HepG2 (cell line): ENCODE measurements at regions not wholly inside any gene's neighbourhood (a gene's known extent, or its start where the extent isn't known, plus 50 kb on each side); places are given as distances from the start of the nearest gene placed in this dataset.

Experiments
- ATAC-seq: fragments of 200-7000 bp; cut with Tn5 transposase; 3 replicates; pipeline ENCODE4 v1.9.1; 2020; ENCODE audit warnings: mild to moderate bottlenecking, moderate library complexity
- BruUV-seq: library from RNA; stranded (reverse); fragments of 400-500 nt; replicated peaks from 2 replicates; lab custom pipeline; 2021; lab: Mats Ljungman, UMichigan
- CTCF ChIA-PET: fragments of 300-600 bp; formaldehyde crosslinking; extraction: SDS; loops from one replicate; lab custom pipeline; 2021; ENCODE audit warnings: low total read pairs, inconsistent platforms, low intra/inter-chr PET ratio; lab: Yijun Ruan, JAX
- POLR2A ChIA-PET: fragments of 350-600 bp; sonication (Branson Sonifier 250); formaldehyde crosslinking; loops from one replicate; lab custom pipeline; 2020; ENCODE audit warnings: antibody characterized with exemption, inconsistent platforms; lab: Yijun Ruan, JAX
- DNase-seq: peaks from one replicate; pipeline ENCODE4 v3.0.0-alpha.2; 2015; ENCODE audit warnings: low spot score
- FAIRE-seq: peaks from 3 replicates; lab custom pipeline; 2011; peaks lifted over from hg19 to GRCh38; lab: Jason Lieb, UNC
- H2AFZ ChIP-seq: one replicate; pipeline ENCODE4 v1.6.1; 2011; ENCODE audit warnings: low read length, inconsistent platforms
- H3K27ac ChIP-seq: fragments of 300-600 bp; 3 replicates; pipeline ENCODE4 v1.8.0; 2011; ENCODE audit warnings: mixed run types, mild to moderate bottlenecking, mixed read lengths, low read length, inconsistent platforms; ENCODE audit not compliant: insufficient read depth; ENCODE audit errors: extremely low read length
- H3K27me3 ChIP-seq, 2 experiments: fragments of 200-600 bp in 1 of 2; 2 replicates in 1 of 2; 3 replicates in 1 of 2; pipeline versions ENCODE4 v1.6.0 to v1.8.0; 2011; ENCODE audit warnings: low read length in 2 of 2, mild to moderate bottlenecking in 2 of 2, moderate library complexity in 2 of 2, inconsistent platforms in 1 of 2; ENCODE audit not compliant: insufficient read depth in 2 of 2, control insufficient read depth in 1 of 2
- H3K36me3 ChIP-seq, 2 experiments: fragments of 200-600 bp in 1 of 2; replicated peaks in 1 of 2; 2 replicates in 1 of 2; 3 replicates in 1 of 2; pipeline versions ENCODE4 v1.5.1 to v1.8.0; 2011; ENCODE audit warnings: low read length in 2 of 2, inconsistent platforms in 1 of 2; ENCODE audit not compliant: insufficient read depth in 2 of 2, control insufficient read depth in 1 of 2
- H3K4me1 ChIP-seq: 2 replicates; pipeline ENCODE4 v1.5.1; 2012; ENCODE audit warnings: low read length, inconsistent platforms; ENCODE audit not compliant: insufficient read depth
- H3K4me2 ChIP-seq: 2 replicates; pipeline ENCODE4 v1.6.0; 2011; ENCODE audit warnings: low read depth, low read length, inconsistent platforms
- H3K4me3 ChIP-seq, 3 experiments: fragments of 200-600 bp in 1 of 3; sonication (generic), shearing (Covaris generic) in 1 of 3; replicated peaks in 1 of 3; 2 replicates each; pipeline ENCODE4 v1.5.1; 2011 to 2016; ENCODE audit warnings: low read length in 3 of 3, inconsistent platforms in 2 of 3, low read depth in 2 of 3, mild to moderate bottlenecking in 2 of 3, control low read depth in 1 of 3, mixed read lengths in 1 of 3; ENCODE audit not compliant: insufficient read depth in 1 of 3
- H3K79me2 ChIP-seq: one replicate; pipeline ENCODE4 v1.6.1; 2011; ENCODE audit warnings: low read length, inconsistent platforms; ENCODE audit not compliant: insufficient read depth
- H3K9ac ChIP-seq: 2 replicates; pipeline ENCODE4 v1.6.0; 2011; ENCODE audit warnings: mild to moderate bottlenecking, low read depth, low read length, inconsistent platforms; ENCODE audit not compliant: insufficient read depth
- H3K9me3 ChIP-seq: 2 replicates; pipeline ENCODE4 v1.5.1; 2012; ENCODE audit warnings: mild to moderate bottlenecking, low read length
- H4K20me1 ChIP-seq: 2 replicates; pipeline ENCODE4 v1.6.0; 2011; ENCODE audit warnings: inconsistent platforms, mild to moderate bottlenecking, low read length, moderate library complexity; ENCODE audit not compliant: insufficient read depth
- ADNP ChIP-seq: sonication (generic); formaldehyde crosslinking; IDR thresholded peaks from 2 replicates; pipeline ENCODE4 v1.4.0; 2020; ENCODE audit warnings: missing genetic modification reagents
- PAF1 ChIP-seq: IDR thresholded peaks from 2 replicates; pipeline ENCODE4 v1.6.1; 2016; ENCODE audit warnings: missing genetic modification reagents, missing compliant biosample characterization
- STAG1 ChIP-seq: sonication (generic); formaldehyde crosslinking; IDR thresholded peaks from 2 replicates; pipeline ENCODE4 v1.4.0; 2020; ENCODE audit warnings: missing genetic modification reagents
- TBX2 ChIP-seq: sonication (generic); formaldehyde crosslinking; IDR thresholded peaks from 2 replicates; pipeline ENCODE4 v1.5.0; 2020; ENCODE audit warnings: missing genetic modification reagents, mild to moderate bottlenecking, borderline replicate concordance
- ZNF138 ChIP-seq: sonication (generic); formaldehyde crosslinking; IDR thresholded peaks from 2 replicates; pipeline ENCODE4 v1.5.0; 2020; ENCODE audit warnings: mild to moderate bottlenecking, low read depth, missing genetic modification reagents
- ZNF292 ChIP-seq: sonication (generic); formaldehyde crosslinking; IDR thresholded peaks from 2 replicates; pipeline ENCODE4 v1.8.1; 2022; ENCODE audit warnings: mild to moderate bottlenecking, low read depth, missing genetic modification reagents, borderline replicate concordance
- ZSCAN30 ChIP-seq: sonication (generic); formaldehyde crosslinking; IDR thresholded peaks from 2 replicates; pipeline ENCODE4 v1.5.0; 2020; ENCODE audit warnings: mild to moderate bottlenecking, missing genetic modification reagents
- WGBS: methylation state at CpG from one replicate; pipeline ENCODE4 v1.1.6; 2017; ENCODE audit warnings: low lambda C conversion rate; 5-methylcytosine and 5-hydroxymethylcytosine counted together
- in situ Hi-C: cut with HindIII; loops from 2 replicates; pipeline ENCODE4 v1.10.0; 2017; ENCODE audit warnings: low pct_unique_long_range_greater_than_20kb; ENCODE audit not compliant: extremely low pct_ligation_motif_present
- intact Hi-C: fragments of 100-400 bp; cut with micrococcal nuclease; formaldehyde crosslinking; loops from one replicate; pipeline ENCODE4 v1.10.0; 2022; ENCODE audit not compliant: unreplicated experiment
- TF ChIP-seq, protein P1 (sequence below): sonication (generic); formaldehyde crosslinking; IDR thresholded peaks from 2 replicates; pipeline ENCODE4 v1.8.0; 2022; ENCODE audit warnings: mild to moderate bottlenecking, missing genetic modification reagents, moderate library complexity
- TF ChIP-seq, protein P2 (sequence below): sonication (generic); formaldehyde crosslinking; IDR thresholded peaks from 2 replicates; pipeline ENCODE4 v1.9.0; 2021; ENCODE audit warnings: missing genetic modification reagents, borderline replicate concordance

DNA sequence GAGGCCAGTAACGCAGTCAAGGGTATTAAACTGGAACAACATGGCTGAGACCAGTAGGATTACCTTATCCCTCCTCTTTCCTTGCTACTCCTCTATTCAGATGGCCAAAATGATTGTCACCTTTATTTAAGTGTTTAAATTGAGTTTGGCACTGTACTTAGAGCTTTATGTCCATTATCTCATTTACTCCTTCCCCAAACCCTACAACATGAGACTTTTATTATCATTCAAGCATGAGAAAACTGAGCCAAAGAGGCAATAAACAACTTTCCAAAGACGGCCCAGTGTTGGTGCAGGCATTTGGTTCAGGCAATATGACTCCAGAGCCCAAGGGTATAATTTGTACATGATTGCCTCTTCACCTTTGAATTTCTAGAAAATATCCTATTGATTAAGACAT lies 370.9 kb upstream of the KITLG start:
- CTCF ChIA-PET, result no interaction called here
- Histone ChIP-seq H3K27me3 (no peaks in the 10 kb centered on the region), H3K4me2 (no peak overlapping the region), H4K20me1 (no peaks in the 10 kb centered on the region), H3K36me3 (no peaks in the 10 kb centered on the region), H3K9ac (no peak overlapping the region), H3K4me3 (no peak overlapping the region), H2AFZ (no peak overlapping the region), H3K4me1 (no peaks in the 10 kb centered on the region), H3K79me2 (no peaks in the 10 kb centered on the region), H3K27ac (no peak overlapping the region), H3K9me3 (no peaks in the 10 kb centered on the region)
- in situ Hi-C loops, result no loop called here
- POLR2A ChIA-PET, result no interaction called here
- 19% methylated on average over 2 of the region's 2 CpGs for WGBS
- no peak for DNase-seq
- no peak for TF ChIP-seq ADNP (CRISPR knock-in tag)
- no peak for TF ChIP-seq TBX2 (CRISPR knock-in tag)
- no peak for TF ChIP-seq PAF1 (CRISPR knock-in tag)
- TF ChIP-seq, protein P1, sequence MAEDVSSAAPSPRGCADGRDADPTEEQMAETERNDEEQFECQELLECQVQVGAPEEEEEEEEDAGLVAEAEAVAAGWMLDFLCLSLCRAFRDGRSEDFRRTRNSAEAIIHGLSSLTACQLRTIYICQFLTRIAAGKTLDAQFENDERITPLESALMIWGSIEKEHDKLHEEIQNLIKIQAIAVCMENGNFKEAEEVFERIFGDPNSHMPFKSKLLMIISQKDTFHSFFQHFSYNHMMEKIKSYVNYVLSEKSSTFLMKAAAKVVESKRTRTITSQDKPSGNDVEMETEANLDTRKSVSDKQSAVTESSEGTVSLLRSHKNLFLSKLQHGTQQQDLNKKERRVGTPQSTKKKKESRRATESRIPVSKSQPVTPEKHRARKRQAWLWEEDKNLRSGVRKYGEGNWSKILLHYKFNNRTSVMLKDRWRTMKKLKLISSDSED (CRISPR knock-in tag), result no peak
- no peak for TF ChIP-seq ZNF138 (CRISPR knock-in tag)
- no peak for TF ChIP-seq STAG1 (CRISPR knock-in tag)
- TF ChIP-seq, protein P2, sequence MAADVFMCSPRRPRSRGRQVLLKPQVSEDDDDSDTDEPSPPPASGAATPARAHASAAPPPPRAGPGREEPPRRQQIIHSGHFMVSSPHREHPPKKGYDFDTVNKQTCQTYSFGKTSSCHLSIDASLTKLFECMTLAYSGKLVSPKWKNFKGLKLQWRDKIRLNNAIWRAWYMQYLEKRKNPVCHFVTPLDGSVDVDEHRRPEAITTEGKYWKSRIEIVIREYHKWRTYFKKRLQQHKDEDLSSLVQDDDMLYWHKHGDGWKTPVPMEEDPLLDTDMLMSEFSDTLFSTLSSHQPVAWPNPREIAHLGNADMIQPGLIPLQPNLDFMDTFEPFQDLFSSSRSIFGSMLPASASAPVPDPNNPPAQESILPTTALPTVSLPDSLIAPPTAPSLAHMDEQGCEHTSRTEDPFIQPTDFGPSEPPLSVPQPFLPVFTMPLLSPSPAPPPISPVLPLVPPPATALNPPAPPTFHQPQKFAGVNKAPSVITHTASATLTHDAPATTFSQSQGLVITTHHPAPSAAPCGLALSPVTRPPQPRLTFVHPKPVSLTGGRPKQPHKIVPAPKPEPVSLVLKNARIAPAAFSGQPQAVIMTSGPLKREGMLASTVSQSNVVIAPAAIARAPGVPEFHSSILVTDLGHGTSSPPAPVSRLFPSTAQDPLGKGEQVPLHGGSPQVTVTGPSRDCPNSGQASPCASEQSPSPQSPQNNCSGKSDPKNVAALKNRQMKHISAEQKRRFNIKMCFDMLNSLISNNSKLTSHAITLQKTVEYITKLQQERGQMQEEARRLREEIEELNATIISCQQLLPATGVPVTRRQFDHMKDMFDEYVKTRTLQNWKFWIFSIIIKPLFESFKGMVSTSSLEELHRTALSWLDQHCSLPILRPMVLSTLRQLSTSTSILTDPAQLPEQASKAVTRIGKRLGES (CRISPR knock-in tag), result no peak
- TF ChIP-seq ZSCAN30 (CRISPR knock-in tag), result no peak
- TF ChIP-seq ZNF292 (CRISPR knock-in tag), result no peak
- intact Hi-C loops, result no loop called here
- ATAC-seq, result no peak
- no peak for FAIRE-seq
- BruUV-seq, result no TSS peak
